ENCODE measurements at regions not wholly inside any gene's neighbourhood (a gene's known extent, or its start where the extent isn't known, plus 50 kb on each side); places are given as distances from the start of the nearest gene placed in this dataset.
A peak's percentile ranks its signal among the peaks of the same experiment; 100 is the strongest.

- no peak for DNase-seq
These were observed 543.6 kb downstream of the FOXG1 start for GRCh38 chr14:29310210-29310609.

GRCh38 chr14:29310757-29311156 is 544.2 kb downstream of the FOXG1 start:
- DNase-seq: peak; percentile 36

GRCh38 chr14:29311983-29312382 is 545.4 kb downstream of the FOXG1 start:
- DNase-seq: no peak

- no peak for DNase-seq
These were observed 550.3 kb downstream of the FOXG1 start for GRCh38 chr14:29316936-29317335.

GRCh38 chr14:29317423-29317822 is 550.8 kb downstream of the FOXG1 start:
- DNase-seq: no peak

- DNase-seq: no peak
These were observed 553.7 kb downstream of the FOXG1 start for GRCh38 chr14:29320286-29320685.

GRCh38 chr14:29321646-29322045 is 555.1 kb downstream of the FOXG1 start:
- no peak for DNase-seq

- no peak for DNase-seq
These were observed 573.0 kb downstream of the FOXG1 start for GRCh38 chr14:29339494-29340172.

GRCh38 chr14:29348504-29348903 is 579.1 kb downstream of the PRKD1 start:
- DNase-seq: no peak

- DNase-seq: no peak
These were observed 577.2 kb downstream of the PRKD1 start for GRCh38 chr14:29350496-29350895.

- DNase-seq: no peak
These were observed 575.5 kb downstream of the PRKD1 start for GRCh38 chr14:29351996-29352705.

GRCh38 chr14:29352706-29353080 is 575.0 kb downstream of the PRKD1 start:
- no peak for DNase-seq

- DNase-seq: no peak
These were observed 574.1 kb downstream of the PRKD1 start for GRCh38 chr14:29353513-29353912.

GRCh38 chr14:29354486-29354885 is 573.2 kb downstream of the PRKD1 start:
- DNase-seq: no peak

GRCh38 chr14:29355331-29355730 is 572.3 kb downstream of the PRKD1 start:
- no peak for DNase-seq

- no peak for DNase-seq
These were observed 571.8 kb downstream of the PRKD1 start for GRCh38 chr14:29355846-29356245.

- DNase-seq: no peak
These were observed 567.0 kb downstream of the PRKD1 start for GRCh38 chr14:29360656-29361055.

GRCh38 chr14:29370024-29370423 is 557.6 kb downstream of the PRKD1 start:
- DNase-seq: no peak

- DNase-seq: no peak
These were observed 551.4 kb downstream of the PRKD1 start for GRCh38 chr14:29376237-29376636.

GRCh38 chr14:29380826-29381225 is 546.8 kb downstream of the PRKD1 start:
- no peak for DNase-seq

- no peak for DNase-seq
These were observed 539.1 kb downstream of the PRKD1 start for GRCh38 chr14:29388571-29388970.

GRCh38 chr14:29390081-29390832 is 537.4 kb downstream of the PRKD1 start:
- no peak for DNase-seq

- no peak for DNase-seq
These were observed 536.4 kb downstream of the PRKD1 start for GRCh38 chr14:29391231-29391630.

GRCh38 chr14:29391801-29392200 is 535.8 kb downstream of the PRKD1 start:
- no peak for DNase-seq
